GM12891 (cell line): ENCODE measurements at regions not wholly inside any gene's neighbourhood (a gene's known extent, or its start where the extent isn't known, plus 50 kb on each side); places are given as distances from the start of the nearest gene placed in this dataset.

Source experiments
- DNase-seq: peaks from one replicate; pipeline ENCODE4 v3.0.0; 2011; ENCODE audit warnings: low spot score; ENCODE audit not compliant: insufficient read length
- FAIRE-seq: peaks from 2 replicates; lab custom pipeline; 2011; peaks lifted over from hg19 to GRCh38; lab: Jason Lieb, UNC
- PAX5 ChIP-seq: IDR thresholded peaks from 2 replicates; pipeline ENCODE4 v1.6.1; 2011; ENCODE audit warnings: low read length, moderate library complexity, mild to moderate bottlenecking; ENCODE audit not compliant: insufficient read depth, severe bottlenecking
- POLR2A ChIP-seq: IDR thresholded peaks from 2 replicates; pipeline ENCODE4 v1.6.1; 2011; ENCODE audit warnings: low read depth, low read length, control low read depth
- POLR2AphosphoS5 ChIP-seq: IDR thresholded peaks from 2 replicates; pipeline ENCODE4 v1.6.1; 2011; ENCODE audit warnings: low read depth, low read length, control low read depth
- POU2F2 ChIP-seq: IDR thresholded peaks from 2 replicates; pipeline ENCODE4 v1.6.1; 2011; ENCODE audit warnings: low read depth, mild to moderate bottlenecking, control low read depth, low read length, moderate library complexity
- SPI1 ChIP-seq: IDR thresholded peaks from 2 replicates; pipeline ENCODE4 v1.6.1; 2011; ENCODE audit warnings: low read depth, low read length, control low read depth
- TAF1 ChIP-seq: IDR thresholded peaks from 2 replicates; pipeline ENCODE4 v1.6.1; 2011; ENCODE audit warnings: low read depth, low read length, control low read depth

DNA sequence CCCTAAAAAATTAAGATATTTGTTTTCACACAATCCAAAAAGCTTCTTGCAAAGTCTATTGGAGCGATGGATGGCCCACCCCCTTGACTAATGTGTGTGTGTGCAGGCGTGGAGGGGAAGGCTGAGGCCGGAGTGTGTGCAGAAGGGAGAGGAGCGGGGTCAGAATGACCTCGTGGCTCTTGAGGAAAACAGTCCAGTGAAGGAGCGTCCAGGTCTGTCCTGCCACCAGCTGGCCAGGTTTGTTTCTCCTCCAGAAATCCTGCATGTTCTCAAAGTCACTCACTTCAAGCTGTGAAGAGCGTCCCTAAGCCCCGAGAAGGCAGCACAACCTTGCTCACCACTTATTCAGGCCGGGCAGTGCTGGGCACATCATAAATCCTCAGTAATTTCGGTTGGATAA, 69.5 kb upstream of the SSX2IP start:
- FAIRE-seq = no peak
- DNase-seq = no peak
- TF ChIP-seq POLR2A (no peak), POU2F2 (no peak), POLR2AphosphoS5 (no peak), SPI1 (no peak), TAF1 (no peak), PAX5 (no peak)

DNA sequence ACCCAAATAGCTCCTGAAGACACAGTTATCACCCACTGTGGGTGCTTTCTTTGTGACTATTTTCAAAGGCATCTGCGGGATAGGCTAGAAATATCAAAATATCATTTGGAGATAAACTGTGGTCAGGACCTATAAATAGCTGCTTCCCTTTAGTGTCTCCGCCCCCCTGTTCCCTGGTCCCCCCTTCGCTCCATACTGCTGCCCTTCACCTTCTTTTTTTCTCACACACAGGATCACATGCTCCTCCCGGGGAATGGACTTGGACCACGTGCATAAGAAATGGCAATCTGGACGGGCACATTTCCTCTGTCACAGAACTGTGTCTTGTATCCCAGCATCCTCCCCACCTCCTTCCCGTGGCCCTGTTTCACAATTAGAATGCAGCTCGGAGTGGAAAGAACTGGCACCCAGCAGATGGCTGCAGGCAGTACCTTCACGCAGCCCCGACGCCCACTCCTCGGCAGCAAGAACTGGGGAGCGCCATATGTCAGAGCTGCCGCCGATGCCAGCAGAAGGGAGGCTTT, 68.8 kb upstream of the SSX2IP start:
- FAIRE-seq (peak; percentile 50), DNase-seq (no peak)
- TF ChIP-seq POU2F2 (no peak), SPI1 (no peak), POLR2AphosphoS5 (no peak), POLR2A (no peak), PAX5 (no peak), TAF1 (no peak)

DNA sequence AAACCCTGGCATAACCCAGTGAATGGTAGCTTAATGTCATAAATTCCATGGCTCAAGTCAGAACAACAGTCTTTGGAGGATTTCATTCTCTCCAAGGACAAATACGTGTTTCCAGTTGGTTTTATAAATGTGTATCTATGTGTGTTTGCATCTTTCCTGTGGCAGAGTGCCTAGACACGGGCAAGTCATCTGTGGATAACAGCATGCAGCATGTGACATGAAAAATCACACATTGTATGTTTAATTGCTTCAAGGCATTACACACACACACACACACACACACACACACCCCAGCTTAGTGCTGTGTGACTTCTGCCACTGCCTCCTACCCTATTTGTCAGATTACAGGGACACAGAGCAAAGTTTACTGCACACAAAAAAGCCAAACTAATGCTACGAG, 68.2 kb upstream of the SSX2IP start:
- no peak for TF ChIP-seq POU2F2
- no peak for TF ChIP-seq TAF1
- TF ChIP-seq PAX5 = no peak
- TF ChIP-seq POLR2A = no peak
- no peak for TF ChIP-seq SPI1
- no peak for TF ChIP-seq POLR2AphosphoS5
- peak; percentile 47 for FAIRE-seq

GRCh38 chr1:84757301-84757700, 67.0 kb upstream of the SSX2IP start:
- FAIRE-seq (no peak), DNase-seq (no peak)
- TF ChIP-seq POLR2A = no peak
- no peak for TF ChIP-seq POU2F2
- no peak for TF ChIP-seq POLR2AphosphoS5
- TF ChIP-seq TAF1 = no peak
- no peak for TF ChIP-seq SPI1
- no peak for TF ChIP-seq PAX5

More for the DNA sequence above, 68.2 kb upstream of the SSX2IP start:
- no peak for DNase-seq

DNA sequence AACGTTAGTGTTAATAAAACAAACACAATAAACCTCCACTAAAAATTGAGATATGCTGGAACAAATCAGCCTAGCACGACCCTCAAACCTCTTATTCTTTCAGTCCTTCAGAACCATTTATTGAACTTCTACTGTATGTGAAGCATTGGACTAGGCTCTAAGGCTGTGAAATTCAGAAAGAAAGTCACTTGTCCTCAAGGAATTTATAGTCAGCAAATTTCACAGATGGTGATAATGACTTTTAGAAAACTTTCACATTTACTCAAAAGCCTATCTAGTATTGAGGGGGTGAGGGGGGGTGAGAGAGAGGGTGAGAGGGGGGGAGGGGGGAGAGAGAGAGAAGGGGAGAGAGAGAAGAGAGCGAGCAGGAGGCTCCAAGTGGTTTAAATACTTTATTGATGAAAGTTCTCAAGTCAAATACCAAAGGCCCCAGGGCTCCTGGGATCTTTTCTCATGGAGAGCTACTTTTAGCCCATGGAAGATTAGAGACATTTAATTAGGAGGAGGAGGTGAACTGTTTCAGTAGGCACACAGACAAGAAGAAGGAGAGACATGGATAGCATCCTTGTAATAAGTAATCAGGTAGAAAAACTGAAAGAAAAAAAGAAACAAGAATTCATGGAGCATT, 66.3 kb upstream of the SSX2IP start:
- TF ChIP-seq TAF1 (no peak), SPI1 (no peak), POLR2A (no peak), POU2F2 (no peak), POLR2AphosphoS5 (no peak), PAX5 (no peak)
- DNase-seq (no peak), FAIRE-seq (no peak)

DNA sequence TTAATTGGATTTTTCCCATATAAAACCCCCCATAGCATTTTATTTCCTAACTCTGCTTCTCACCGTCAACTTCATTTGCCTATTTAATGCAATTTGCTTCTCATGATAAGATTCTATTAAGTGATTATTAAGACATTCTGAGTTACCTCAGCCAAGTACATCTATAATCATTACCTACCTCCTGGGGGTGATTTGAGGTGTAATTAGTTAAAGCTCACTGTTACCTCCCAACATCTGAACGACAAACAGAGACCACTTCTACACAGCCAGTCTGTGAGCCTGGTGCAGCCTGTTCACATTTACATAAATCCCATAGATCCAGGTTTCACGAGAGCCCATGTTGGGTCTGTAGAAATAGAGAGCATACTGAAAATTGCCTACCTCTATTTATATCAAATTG, 65.7 kb upstream of the SSX2IP start:
- no peak for TF ChIP-seq POLR2AphosphoS5
- no peak for TF ChIP-seq PAX5
- no peak for TF ChIP-seq POLR2A
- no peak for TF ChIP-seq POU2F2
- FAIRE-seq (no peak), DNase-seq (no peak)

DNA sequence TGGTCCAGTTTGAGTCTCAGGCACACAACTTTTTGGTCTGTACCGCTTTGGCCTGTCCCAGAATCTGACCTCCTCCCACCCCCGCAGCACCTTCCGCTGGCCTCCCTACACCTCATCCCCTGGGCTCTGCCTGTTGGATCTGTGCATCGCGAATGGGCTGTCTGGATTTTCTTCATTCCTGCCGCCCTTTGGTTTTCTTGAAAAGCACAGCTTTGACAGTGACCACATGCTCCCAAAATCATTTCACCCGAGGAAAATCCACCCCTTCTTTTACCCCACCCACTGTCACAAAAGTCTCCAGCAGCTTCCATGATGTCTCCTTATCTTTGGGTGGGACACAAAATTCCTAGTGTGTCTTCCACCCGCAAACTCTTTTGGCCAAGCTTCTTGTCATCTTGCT, 65.0 kb upstream of the SSX2IP start:
- no peak for DNase-seq
- FAIRE-seq = no peak
- no peak for TF ChIP-seq POLR2A
- no peak for TF ChIP-seq SPI1
- no peak for TF ChIP-seq POU2F2
- TF ChIP-seq TAF1 = no peak
- no peak for TF ChIP-seq POLR2AphosphoS5
- no peak for TF ChIP-seq PAX5

DNA sequence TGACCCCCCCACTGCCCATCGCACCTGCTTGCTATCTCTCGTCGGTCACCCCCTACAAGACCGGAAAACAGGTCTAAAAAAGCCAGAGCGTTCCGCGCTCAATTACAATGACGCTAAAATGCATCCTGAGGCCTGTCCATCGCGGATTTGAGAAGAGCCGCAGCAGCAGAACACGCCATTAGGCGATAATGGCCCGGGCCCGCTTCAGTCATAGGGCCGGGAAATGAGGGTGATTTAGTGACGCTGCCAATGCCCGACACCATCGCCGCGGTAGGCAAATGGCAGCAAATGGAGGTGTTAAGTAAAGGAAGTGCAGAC, 64.1 kb upstream of the SSX2IP start:
- no peak for DNase-seq
- FAIRE-seq = no peak
- TF ChIP-seq POLR2AphosphoS5 = no peak
- TF ChIP-seq PAX5 = no peak
- no peak for TF ChIP-seq POLR2A
- no peak for TF ChIP-seq TAF1
- no peak for TF ChIP-seq POU2F2
- no peak for TF ChIP-seq SPI1

DNA sequence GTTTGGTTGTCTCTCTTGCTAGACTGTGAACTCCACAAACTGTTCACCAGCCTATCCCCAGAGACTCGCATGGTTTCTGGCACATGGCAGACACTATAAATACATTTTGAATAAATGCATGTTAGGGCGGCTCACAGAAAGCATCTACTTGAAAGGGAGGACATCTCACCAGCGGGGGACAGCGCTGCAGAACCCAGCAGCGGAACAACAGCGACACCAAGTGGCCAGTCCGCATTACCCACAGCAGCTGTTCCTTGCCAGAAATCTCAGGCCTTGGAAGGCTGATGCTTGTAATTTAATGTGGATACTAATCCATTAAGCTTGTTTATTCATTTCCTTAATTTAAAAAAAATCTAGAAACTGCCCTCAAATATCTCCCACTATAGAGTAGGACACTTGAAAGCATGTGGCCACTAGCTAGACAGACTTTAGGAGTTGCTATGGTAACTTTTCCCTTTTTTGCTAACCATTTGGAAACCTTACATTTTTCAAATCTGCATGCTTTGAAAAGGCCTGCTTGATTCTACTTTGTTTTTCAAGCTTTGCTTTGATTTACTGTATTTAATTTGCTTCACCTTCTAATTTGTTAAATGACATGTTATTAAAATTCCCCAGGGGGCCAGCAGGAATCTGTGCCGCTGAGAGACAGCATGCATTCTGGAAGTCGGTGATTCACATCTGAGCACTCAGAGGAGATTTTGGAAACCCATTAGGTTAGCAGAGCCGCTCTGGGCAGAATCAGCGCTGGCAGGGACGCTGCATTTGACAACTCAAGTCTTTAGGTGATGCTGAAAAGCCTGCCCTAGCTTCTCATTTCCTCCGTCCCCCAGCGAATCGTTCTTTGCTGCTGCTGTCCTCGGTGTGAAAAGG, 63.5 kb upstream of the SSX2IP start:
- FAIRE-seq (peak; percentile 95), DNase-seq (peak; percentile 57)
- no peak for TF ChIP-seq POLR2AphosphoS5
- peak; percentile 35; the same call in 1 of the 2 replicates for TF ChIP-seq POU2F2
